ENCODE measurements at regions not wholly inside any gene's neighbourhood (a gene's known extent, or its start where the extent isn't known, plus 50 kb on each side); places are given as distances from the start of the nearest gene placed in this dataset.

GRCh38 chr3:148219999-148220398 is 477.7 kb upstream of the AGTR1 start:
- TF ChIP-seq POLR2A (IDR thresholded peaks at IDR 0.05) (no peak), CTCF (IDR thresholded peaks at IDR 0.05) (no peak)
